Neutrophil (primary cell): ENCODE measurements at regions not wholly inside any gene's neighbourhood (a gene's known extent, or its start where the extent isn't known, plus 50 kb on each side); places are given as distances from the start of the nearest gene placed in this dataset.

Source experiments
- H3K27ac ChIP-seq: fragments of 200-600 bp; sonication (generic); 2 replicates; pipeline ENCODE4 v1.5.1; 2016; ENCODE audit warnings: mild to moderate bottlenecking, moderate library complexity
- H3K27me3 ChIP-seq: fragments of 200-600 bp; sonication (generic); 2 replicates; pipeline ENCODE4 v1.6.0; 2016; ENCODE audit warnings: mild to moderate bottlenecking
- H3K36me3 ChIP-seq: fragments of 200-600 bp; sonication (generic); 2 replicates; pipeline ENCODE4 v1.5.1; 2017
- H3K4me1 ChIP-seq, 2 experiments: fragments of 200-600 bp in 1 of 2; sonication (generic) in 1 of 2; 1 replicate in 1 of 2; 2 replicates in 1 of 2; pipeline versions ENCODE4 v1.5.1 to v1.6.1; 2013 to 2016; ENCODE audit warnings: low read depth in 1 of 2, low read length in 1 of 2, mild to moderate bottlenecking in 1 of 2, moderate library complexity in 1 of 2; ENCODE audit not compliant: control insufficient read depth in 1 of 2, insufficient read depth in 1 of 2
- H3K4me3 ChIP-seq, 2 experiments: fragments of 200-600 bp in 1 of 2; sonication (generic) in 1 of 2; 1 replicate in 1 of 2; 2 replicates in 1 of 2; pipeline ENCODE4 v1.5.1; 2013 to 2016; ENCODE audit warnings: low read depth in 1 of 2, low read length in 1 of 2, mild to moderate bottlenecking in 1 of 2, moderate library complexity in 1 of 2
- H3K9me3 ChIP-seq: fragments of 200-600 bp; sonication (generic); 2 replicates; pipeline ENCODE4 v1.5.1; 2016
- CTCF ChIP-seq: fragments of 200-600 bp; sonication (generic); IDR thresholded peaks from 2 replicates; pipeline ENCODE4 v1.5.1; 2016; ENCODE audit warnings: antibody characterized with exemption

- no peak for TF ChIP-seq CTCF
- H3K27me3 ChIP-seq: no peaks in the 10 kb centered on the region
Measured at GRCh38 chr14:98688446-98688845, 583.6 kb downstream of the BCL11B start.

GRCh38 chr14:98689951-98690350 lies 582.0 kb downstream of the BCL11B start:
- no peak for TF ChIP-seq CTCF
- no peak overlapping the region for H3K27ac ChIP-seq
- no peak overlapping the region for H3K4me3 ChIP-seq
- no peaks in the 10 kb centered on the region for H3K9me3 ChIP-seq
- H3K4me1 ChIP-seq: no peaks in the 10 kb centered on the region
- no peaks in the 10 kb centered on the region for H3K27me3 ChIP-seq
- H3K36me3 ChIP-seq: no peaks in the 10 kb centered on the region

More at GRCh38 chr14:98688446-98688845, 583.6 kb downstream of the BCL11B start:
- Histone ChIP-seq H3K4me1 (no peaks in the 10 kb centered on the region), H3K36me3 (no peaks in the 10 kb centered on the region), H3K9me3 (no peaks in the 10 kb centered on the region), H3K4me3 (no peak overlapping the region), H3K27ac (no peak overlapping the region)

- Histone ChIP-seq H3K4me3 (no peak overlapping the region), H3K9me3 (no peaks in the 10 kb centered on the region), H3K27me3 (no peaks in the 10 kb centered on the region), H3K36me3 (no peaks in the 10 kb centered on the region), H3K4me1 (no peaks in the 10 kb centered on the region), H3K27ac (no peak overlapping the region)
- no peak for TF ChIP-seq CTCF
Measured at GRCh38 chr14:98692832-98693231, 579.2 kb downstream of the BCL11B start.

GRCh38 chr14:98694541-98694940 lies 577.5 kb downstream of the BCL11B start:
- no peaks in the 10 kb centered on the region for H3K9me3 ChIP-seq
- H3K27ac ChIP-seq: no peak overlapping the region
- H3K36me3 ChIP-seq: no peaks in the 10 kb centered on the region
- no peaks in the 10 kb centered on the region for H3K4me1 ChIP-seq
- no peak overlapping the region for H3K4me3 ChIP-seq
- H3K27me3 ChIP-seq: no peaks in the 10 kb centered on the region
- no peak for TF ChIP-seq CTCF

GRCh38 chr14:98695809-98696208 lies 576.2 kb downstream of the BCL11B start:
- Histone ChIP-seq H3K4me3 (no peak overlapping the region), H3K4me1 (no peaks in the 10 kb centered on the region), H3K36me3 (no peaks in the 10 kb centered on the region), H3K9me3 (no peaks in the 10 kb centered on the region), H3K27ac (no peak overlapping the region), H3K27me3 (no peaks in the 10 kb centered on the region)
- no peak for TF ChIP-seq CTCF

- Histone ChIP-seq H3K4me3 (no peak overlapping the region), H3K36me3 (no peaks in the 10 kb centered on the region), H3K9me3 (no peaks in the 10 kb centered on the region), H3K27me3 (no peaks in the 10 kb centered on the region), H3K4me1 (no peaks in the 10 kb centered on the region), H3K27ac (no peak overlapping the region)
- no peak for TF ChIP-seq CTCF
Measured at GRCh38 chr14:98698341-98698740, 573.7 kb downstream of the BCL11B start.
